HG02840 (cell line): ENCODE measurements at regions not wholly inside any gene's neighbourhood (a gene's known extent, or its start where the extent isn't known, plus 50 kb on each side); places are given as distances from the start of the nearest gene placed in this dataset.
"Not testable (repeated sequence)": the region's sequence is repeated elsewhere in the genome, so short reads cannot be mapped to it uniquely, and the experiment has no call there.

Experiments used
- ATAC-seq: cut with Tn5 transposase; IDR thresholded peaks from one replicate; pipeline ENCODE4 v1.9.1; 2021; ENCODE audit warnings: mild to moderate bottlenecking, moderate library complexity, moderate number of reproducible peaks; ENCODE audit not compliant: unreplicated experiment, low FRiP score

DNA sequence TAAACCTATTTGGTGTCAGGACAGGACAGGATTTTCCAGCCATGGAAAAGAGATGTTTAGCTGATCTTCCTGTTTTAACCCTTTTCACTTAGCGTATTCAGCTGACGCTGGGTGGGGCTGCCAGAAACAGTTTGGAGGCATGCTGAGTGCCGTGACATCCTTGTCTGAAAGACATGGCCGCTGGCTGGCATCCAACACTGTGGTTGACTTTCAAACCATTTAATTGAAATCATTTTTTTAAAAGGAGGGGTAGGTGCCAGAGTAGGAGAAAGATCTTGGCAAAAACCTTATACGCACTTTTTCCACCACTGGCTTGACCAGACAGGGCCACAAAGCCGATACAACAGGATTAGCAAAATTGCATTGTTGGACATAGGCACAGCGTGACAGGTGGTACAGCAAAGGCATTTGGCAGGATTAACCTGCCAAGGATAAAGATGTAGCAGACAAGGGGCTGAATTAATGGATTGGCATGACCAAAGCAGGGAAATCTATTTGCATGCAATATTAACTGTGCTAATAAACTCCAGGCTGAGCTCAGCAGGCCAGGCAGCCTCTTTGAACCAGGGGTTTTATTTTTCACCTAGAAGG lies 131.8 kb upstream of the TOPAZ1 start:
- ATAC-seq: no peak

DNA sequence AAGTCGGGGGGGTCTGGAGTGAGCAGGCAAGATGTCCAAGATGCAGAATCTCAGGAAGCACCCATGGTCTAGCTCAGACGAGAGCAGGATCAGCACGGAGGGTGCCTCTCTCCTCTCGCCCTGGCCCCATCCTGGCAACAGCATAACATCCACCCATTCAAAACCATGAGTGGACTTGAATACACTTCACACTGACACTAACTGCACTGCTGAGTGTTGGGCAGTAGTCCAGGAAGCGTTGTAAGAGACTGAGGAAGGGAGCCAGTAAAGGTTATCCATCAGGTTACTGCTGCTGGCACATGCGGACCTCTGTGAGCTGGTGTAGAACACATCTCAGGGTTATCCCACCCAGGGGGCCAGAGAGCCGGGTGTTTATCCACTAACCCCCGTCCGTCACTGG lies 131.0 kb upstream of the TOPAZ1 start:
- ATAC-seq: no peak

DNA sequence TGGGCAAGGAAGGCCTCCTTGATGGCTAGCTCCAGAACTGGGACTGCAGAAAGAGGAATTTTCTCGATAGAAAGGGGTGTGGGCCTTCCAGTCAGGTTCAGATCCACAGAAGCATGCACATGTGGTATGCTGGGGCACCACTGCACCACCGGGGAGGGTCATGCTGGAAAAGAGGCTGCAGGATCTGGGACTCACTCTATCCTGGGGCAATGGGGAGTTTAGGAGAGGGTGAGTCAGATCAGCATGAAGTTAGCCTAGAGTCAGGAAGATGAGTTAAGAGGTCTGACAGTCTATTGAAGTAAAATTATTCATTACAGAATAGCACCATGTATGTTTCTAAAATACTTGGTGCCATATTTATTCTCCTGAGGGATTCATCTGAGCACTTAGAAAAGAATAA lies 130.2 kb upstream of the TOPAZ1 start:
- no peak for ATAC-seq

DNA sequence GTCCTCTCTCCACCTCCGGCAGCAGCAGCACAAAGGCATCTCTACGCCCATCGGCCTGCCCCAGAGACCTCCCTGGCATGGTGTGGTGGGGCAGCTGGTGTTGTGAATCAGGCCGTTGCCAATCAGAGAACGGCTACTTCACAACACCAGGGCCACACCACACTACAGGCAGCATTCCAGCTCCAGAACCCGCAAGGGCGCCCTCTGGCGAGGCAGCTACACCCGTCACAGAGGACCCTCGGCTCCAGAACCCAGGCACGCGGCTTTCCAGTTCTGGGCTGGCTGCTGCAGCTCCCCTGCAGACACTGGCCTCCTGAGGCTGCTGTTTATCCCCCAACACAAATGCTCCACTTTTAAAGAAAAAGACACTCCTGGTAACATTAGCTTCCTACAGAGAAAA lies 127.5 kb upstream of the TOPAZ1 start:
- no peak for ATAC-seq

DNA sequence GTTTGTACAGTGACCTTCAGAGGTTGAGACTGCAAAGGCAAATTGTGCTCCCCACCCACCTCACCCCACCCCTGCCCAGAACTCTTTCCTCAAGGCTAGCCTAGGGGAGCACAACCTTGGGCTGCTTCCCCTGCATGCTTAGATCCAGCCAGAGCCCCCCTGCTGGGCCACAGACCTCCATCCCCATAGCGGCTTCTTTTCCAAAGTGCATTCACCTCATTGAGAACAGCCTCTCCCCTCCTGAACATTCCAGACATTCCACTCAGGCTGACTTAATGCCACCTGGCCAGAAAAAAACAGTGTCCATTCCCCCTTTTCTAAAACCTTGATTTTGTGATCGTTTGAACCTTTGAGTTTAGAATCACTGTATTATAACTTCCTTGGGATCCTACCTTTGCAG lies 124.4 kb upstream of the TOPAZ1 start:
- ATAC-seq: no peak

DNA sequence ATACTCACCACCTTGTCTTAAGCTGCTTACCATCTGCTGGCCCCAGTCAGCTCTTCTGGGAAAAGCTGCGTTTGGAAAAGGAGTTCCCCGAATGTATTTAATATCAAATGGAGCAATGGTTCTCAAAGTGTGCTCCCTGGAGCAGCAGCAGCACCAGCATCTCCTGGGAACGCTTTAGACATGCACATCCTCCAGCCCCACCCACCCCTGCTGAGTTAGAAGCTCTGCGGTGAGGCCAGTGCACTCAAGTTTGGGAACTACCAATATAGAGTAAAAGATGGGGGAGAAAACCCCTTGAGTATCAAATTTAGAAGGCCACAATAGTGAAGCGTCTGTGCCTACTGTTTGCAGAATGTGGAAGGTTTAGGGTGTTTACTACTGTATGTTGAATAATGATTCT lies 124.0 kb upstream of the TOPAZ1 start:
- ATAC-seq: no peak

DNA sequence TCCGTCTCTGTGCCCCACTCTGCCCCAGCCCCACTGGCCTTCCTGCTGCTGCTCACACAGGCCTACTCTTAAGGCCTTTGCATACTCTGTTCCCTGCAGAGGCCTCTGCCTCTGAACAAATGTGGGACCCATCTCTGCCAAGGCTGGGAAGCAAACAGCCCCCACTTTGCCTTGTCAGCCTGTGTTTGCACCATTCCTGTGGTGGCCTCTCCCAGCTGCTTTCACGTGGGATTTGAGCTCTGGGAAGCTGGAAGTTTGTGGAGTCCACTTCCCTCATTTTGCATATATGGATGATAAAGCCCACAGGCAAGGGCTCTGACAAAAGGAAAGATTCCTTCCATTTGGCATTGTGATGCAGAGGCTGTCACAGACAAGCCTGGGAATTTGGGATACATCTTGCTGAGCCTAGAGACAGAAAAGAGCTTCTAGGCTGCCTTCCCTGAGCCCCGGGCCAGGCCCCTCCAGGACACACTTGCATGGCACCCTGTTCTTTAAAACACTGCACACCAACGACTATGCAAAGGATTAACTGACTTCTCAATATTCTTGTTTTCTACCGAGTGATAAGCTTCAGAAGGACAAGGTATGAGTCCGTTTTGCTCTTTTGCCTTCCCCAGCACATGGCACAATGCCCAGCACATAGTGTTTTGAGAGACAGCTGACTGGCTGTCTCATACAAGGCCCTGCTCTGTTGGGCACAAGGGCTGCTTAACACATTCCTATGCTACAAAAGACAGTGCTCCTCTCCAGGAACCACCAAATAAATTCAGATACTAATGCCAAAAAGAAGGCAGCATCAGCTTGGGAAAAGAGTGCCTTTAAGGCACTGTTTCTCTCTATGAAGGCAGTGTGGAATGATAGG lies 120.7 kb upstream of the TOPAZ1 start:
- ATAC-seq: no peak

DNA sequence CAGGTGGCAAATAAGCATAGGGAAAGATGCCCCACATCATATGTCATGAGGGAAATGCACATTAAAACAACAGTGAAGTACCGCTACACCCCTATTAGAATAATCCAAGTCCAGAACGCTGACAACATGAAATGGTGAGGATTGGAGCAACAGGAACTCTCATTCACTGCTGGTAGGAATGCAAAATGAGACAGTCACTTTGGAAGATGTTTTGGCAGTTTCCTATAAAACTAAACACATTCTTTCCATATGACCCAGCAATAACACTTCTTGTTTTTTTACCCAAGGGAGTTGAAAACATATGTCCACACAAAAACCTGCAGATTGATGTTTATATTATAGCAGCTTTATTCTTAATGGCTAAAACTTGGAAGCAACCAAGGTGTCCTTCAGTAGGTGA lies 116.4 kb upstream of the TOPAZ1 start:
- ATAC-seq: no peak

DNA sequence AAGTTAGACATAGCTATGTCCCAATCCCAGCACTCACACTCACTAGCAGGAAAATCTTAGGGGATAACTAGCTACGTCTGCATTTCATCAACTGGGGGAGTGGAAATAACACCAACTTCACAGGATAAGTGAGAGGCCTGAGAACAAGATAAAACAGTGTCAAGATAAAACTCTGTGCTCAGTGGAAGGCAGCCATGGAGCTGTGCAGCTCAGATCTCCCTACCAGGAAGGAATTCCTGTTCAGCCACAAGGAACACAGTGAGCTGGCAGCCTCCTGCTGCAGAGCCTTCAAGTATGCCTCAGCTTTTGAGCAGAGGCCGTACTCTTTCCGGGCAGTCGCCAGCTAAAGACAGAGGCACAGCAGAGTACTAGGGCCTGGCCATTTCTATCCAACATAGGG lies 115.8 kb upstream of the TOPAZ1 start:
- no peak for ATAC-seq

DNA sequence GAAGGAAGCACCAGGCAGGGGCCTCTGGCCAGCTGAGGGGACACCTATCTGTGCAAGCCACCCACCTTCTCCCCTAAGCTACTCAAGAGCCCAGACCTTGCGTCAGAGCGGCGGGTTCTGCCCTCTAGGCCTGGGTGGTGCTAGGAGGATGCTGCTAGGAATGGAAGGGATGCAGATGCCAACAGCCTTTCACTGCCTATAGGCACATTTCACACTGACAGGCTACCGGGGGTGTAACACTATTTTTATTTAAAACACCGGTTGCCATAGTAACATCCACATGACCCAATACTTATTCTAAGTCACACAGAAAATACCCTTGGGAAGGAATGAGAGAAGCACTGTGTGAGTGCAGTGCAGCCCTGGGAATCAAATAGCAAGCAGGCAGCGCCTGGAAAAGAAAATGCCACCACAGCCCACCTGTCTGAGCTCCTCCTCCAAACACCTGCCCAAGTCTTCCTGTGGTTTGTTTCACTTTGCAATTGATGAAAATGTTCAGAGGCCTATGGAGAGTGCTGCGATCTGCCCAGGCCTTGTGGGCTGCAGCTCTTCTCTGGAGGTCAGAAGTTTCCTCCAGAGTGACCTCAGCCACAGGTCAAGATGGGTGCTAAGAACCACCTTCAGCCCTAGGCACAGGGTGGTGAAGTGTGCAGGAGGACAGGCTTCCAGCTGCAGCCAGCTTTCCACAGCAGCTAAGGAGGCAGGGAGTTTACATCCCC lies 113.5 kb upstream of the TOPAZ1 start:
- no peak for ATAC-seq

DNA sequence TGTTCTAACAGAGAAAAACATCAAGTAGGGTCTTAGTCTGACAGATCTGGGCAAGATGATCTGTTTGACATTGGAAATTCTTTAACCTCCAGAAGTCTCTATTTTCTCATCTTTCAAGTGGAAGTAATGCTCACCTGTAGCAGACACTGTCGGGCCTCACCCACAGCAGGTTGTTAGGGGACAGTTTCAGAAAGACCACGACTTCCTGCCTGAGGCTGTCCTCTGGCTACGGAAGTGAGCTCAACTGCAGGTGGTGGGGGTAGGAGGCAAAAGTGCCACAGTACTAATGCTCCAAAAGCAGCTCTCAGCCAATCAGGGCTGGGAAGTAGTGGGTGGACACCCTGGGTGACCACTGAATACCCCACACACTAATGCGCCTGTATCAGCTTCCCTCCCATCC lies 111.4 kb upstream of the TOPAZ1 start:
- ATAC-seq: no peak

DNA sequence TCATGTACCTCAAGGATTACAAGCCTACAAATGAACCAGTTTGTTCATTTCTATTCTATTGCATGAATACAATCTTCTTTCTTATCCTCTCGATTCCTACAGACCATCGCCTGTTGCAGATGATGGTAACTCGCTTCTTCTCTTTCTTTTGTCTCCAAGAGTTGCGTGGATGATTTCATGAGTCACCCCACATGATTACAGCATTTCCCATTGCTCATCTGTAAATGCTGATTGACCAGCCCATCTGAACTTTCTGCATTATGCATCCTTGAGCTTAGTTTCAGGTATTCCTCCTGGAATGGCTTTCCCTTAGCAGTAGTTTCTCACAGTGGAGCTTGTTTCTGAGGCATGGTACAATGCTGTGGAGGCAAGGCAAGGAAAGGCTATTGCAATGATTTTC lies 109.6 kb upstream of the TOPAZ1 start:
- ATAC-seq: no peak

DNA sequence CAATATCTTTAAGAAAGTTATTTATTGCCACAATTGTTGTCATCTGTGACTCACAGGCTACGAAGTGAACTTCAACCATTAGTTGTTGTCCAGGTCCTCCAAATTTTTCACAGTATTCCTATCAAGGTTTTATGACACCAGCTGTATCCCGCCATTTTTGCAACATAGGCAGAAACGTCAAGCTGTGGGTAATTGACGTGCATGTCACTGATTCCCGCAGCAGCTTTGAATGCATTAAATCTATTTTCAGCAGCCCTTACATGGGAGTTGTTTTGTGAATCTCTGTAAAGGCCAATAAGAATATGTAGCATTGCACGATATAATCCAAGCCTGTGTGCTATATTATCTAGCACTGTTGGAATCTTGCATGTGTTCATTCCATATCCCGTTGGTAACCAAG lies 109.1 kb upstream of the TOPAZ1 start:
- no peak for ATAC-seq

DNA sequence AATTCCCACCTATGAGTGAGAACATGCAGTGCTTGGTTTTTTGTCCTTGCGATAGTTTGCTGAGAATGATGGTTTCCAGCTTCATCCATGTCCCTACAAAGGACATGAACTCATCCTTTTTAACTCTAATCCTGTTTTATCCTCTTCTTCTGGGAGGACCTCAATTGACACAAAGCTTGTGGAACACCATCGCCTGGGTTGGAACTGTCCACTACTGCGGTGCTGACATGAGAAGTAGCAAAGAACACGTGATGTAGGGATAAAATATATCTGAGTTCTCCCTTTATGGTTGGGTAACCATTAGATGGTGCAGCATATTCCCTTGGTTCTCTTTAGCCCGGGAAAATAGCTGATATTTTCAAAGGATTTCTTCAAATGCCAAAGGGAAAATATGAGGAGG lies 105.3 kb upstream of the TOPAZ1 start:
- no peak for ATAC-seq

DNA sequence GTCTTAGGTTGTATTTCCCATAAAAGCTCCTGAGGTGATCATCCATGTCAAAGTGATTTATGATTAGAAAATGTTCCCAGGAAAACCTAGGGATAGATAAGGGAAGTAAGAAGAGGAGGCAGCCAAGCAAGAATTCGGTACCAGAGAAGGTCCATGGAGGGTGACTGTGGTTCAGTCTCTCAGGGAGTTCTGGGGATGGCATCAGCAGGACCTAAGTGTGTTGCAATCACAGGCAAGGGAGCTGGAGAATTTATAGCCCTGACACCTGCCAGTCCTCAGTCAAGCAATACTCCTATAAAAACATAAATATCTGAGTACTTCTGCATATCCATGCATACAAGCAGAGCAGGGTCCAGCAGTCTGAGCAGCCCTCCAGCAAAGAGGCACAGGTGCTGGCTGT lies 95.6 kb upstream of the TOPAZ1 start:
- no peak for ATAC-seq

DNA sequence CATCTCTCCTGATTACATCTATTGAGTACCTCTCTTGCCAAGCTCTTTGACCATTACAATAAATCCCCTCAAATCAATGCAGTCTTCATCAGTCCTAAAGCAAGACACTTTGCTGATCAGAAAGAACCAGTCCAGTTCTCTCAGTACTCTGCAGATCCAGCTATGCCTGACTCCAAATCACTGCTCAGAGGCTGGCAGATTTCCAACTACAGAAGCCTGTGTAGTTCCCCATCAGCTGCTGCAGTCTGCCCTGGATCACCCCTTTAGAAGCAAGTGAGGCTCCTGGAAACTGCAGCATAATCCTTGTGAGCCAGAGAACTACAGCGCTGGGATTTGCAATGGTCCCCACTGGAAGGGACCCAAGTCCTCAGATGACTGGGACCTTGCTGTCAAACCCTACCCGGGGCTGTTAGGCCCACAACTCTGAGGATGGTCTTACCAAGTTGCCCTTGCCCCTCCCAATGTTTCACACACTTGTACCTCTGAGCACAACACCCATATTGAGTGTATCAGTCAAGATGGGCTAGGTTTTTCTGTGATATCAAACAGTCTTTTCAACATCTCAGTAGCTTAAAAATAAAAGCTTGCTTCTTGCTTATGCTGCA lies 81.9 kb upstream of the TOPAZ1 start:
- no peak for ATAC-seq

DNA sequence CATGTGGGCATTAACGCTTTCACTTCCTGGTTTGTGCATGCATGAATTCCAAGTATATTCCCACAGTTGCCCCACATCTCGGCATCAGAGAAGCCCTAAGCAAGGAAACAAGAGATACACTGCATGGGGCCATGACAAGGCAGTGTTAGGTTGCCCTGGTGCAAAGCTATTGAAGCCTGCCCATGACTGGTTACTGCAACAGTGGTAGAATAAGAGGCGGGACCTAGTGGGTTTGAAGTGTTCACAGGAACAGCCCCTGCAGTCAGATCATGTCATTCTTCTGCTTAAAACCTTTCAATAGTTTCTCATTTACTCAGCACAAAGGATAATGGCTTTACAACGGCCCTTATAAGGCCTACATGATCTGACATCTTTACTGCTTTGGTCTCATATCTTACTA lies 80.9 kb upstream of the TOPAZ1 start:
- ATAC-seq: no peak

DNA sequence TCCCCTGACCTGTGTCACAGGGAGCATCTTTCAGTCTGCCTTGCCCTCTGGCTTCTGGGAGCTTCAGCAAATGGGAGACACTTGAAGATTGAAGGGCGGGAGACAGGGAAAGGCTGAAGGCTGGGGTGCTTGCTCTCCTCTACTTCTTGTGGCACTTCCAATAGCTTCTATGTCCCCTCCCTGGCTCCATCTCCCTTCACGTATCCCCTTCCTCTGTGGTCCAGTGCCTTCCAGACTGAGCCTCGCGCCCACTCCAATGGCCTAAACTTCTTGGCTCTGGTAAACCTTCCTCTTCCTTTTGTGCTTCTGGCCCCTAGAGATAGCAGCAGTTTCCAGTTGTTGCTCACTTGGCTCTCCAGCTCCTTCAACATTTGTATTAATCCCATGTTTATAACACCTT lies 69.8 kb upstream of the TOPAZ1 start:
- ATAC-seq: no peak

DNA sequence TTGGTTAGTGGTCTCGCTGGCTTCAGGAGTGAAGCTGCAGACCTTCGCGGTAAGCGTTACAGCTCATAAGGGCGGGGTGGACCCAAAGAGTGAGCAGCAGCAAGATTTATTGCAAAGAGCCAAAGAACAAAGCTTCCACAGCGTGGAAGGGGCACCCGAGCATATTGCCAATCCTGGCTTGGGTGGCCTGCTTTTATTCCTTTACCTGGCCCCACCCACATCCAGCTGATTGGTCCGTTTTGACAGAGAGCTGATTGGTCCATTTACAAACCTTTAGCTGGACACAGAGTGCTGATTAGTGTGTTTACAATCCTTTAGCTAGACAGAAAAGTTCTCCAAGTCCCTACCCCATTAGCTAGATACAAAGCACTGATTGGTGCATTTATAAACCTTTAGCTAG lies 69.0 kb upstream of the TOPAZ1 start:
- ATAC-seq: not testable (repeated sequence)

DNA sequence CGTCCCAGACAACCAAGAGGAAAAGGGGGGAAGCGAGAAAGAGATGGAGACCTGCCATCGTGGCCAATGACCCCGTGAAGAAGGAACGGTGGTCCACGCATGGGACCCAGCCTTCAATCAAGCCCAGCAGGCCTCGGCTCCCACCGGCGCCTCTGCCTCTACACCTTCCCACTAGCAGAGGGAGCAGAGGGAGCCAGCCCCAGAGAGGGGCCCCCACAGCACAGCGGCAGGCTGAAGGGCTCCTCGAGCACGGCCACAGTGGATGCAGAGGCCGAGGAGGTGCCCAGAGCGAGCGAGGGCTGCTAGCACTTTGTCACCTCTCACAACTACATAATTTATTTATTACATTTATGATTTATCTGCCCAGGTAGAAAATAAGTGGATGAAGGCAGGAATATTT lies 68.4 kb upstream of the TOPAZ1 start:
- ATAC-seq: no peak

DNA sequence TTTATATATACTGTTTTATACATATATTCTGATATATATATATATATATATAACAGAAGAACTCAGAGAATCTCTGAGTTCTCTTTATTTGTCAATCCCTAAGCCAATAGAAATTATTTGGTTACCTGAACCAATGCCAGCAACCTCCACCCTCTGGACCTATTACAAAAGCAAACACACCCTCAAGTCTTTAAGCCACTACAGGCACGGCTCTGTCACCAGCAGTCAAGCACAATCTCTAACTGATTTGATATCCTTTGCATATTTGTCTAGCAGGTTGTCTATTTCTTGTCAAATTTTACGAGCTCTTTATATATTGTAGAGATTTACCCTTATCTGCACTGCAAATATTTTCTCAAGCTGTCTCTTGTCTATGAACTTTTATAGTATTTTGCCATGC lies 66.6 kb upstream of the TOPAZ1 start:
- ATAC-seq: no peak
